H9 (cell line): ENCODE measurements at regions not wholly inside any gene's neighbourhood (a gene's known extent, or its start where the extent isn't known, plus 50 kb on each side); places are given as distances from the start of the nearest gene placed in this dataset.

ENCODE experiments used
- DNase-seq: peaks from one replicate; pipeline ENCODE4 v3.0.0-alpha.2; 2017
- H2AFZ ChIP-seq: one replicate; pipeline ENCODE4 v1.6.1; 2013; ENCODE audit warnings: mild to moderate bottlenecking, low read length, control low read depth, moderate library complexity
- H2AK5ac ChIP-seq: 2 replicates; pipeline ENCODE4 v1.6.1; 2013; ENCODE audit warnings: low read length, control low read depth, mixed read lengths; ENCODE audit not compliant: insufficient read length
- H2BK120ac ChIP-seq: one replicate; pipeline ENCODE4 v1.6.1; 2013; ENCODE audit warnings: low read depth, mild to moderate bottlenecking, low read length, control low read depth, inconsistent platforms; ENCODE audit not compliant: poor library complexity, severe bottlenecking
- H2BK12ac ChIP-seq: 2 replicates; pipeline ENCODE4 v1.6.1; 2013; ENCODE audit warnings: low read length, control low read depth, mixed read lengths, low read depth; ENCODE audit not compliant: insufficient read length
- H2BK15ac ChIP-seq: 2 replicates; pipeline ENCODE4 v1.6.1; 2013; ENCODE audit warnings: low read depth, low read length, control low read depth
- H2BK20ac ChIP-seq: one replicate; pipeline ENCODE4 v1.6.1; 2013; ENCODE audit warnings: low read depth, mild to moderate bottlenecking, low read length, control low read depth, inconsistent platforms; ENCODE audit not compliant: poor library complexity, severe bottlenecking
- H2BK5ac ChIP-seq: 2 replicates; pipeline ENCODE4 v1.6.1; 2013; ENCODE audit warnings: low read length, control low read depth, mixed read lengths; ENCODE audit not compliant: insufficient read length
- H3K14ac ChIP-seq: 2 replicates; pipeline ENCODE4 v1.6.1; 2013; ENCODE audit warnings: low read length, control low read depth; ENCODE audit not compliant: insufficient read depth
- H3K18ac ChIP-seq: 2 replicates; pipeline ENCODE4 v1.6.1; 2013; ENCODE audit warnings: low read depth, mild to moderate bottlenecking, mixed read lengths, low read length, control low read depth; ENCODE audit not compliant: insufficient read length
- H3K23ac ChIP-seq: 2 replicates; pipeline ENCODE4 v1.6.1; 2013; ENCODE audit warnings: low read length, control low read depth, mixed read lengths, low read depth; ENCODE audit not compliant: insufficient read length
- H3K23me2 ChIP-seq: 2 replicates; pipeline ENCODE4 v1.6.1; 2013; ENCODE audit warnings: low read depth, mild to moderate bottlenecking, mixed read lengths, low read length, control low read depth; ENCODE audit not compliant: insufficient read length, poor library complexity, severe bottlenecking
- H3K27ac ChIP-seq: 2 replicates; pipeline ENCODE4 v1.5.1; 2013; ENCODE audit warnings: low read length, control low read depth, mixed read lengths, low read depth; ENCODE audit not compliant: insufficient read length
- H3K27me3 ChIP-seq: 2 replicates; pipeline ENCODE4 v1.6.1; 2013; ENCODE audit warnings: low read length, control low read depth, inconsistent platforms; ENCODE audit not compliant: insufficient read depth
- H3K4ac ChIP-seq: 2 replicates; pipeline ENCODE4 v1.6.1; 2013; ENCODE audit warnings: low read depth, mild to moderate bottlenecking, control low read depth, inconsistent platforms, low read length, moderate library complexity
- H3K4me1 ChIP-seq: 2 replicates; pipeline ENCODE4 v1.6.1; 2013; ENCODE audit warnings: low read length, control low read depth, inconsistent platforms; ENCODE audit not compliant: insufficient read depth
- H3K4me2 ChIP-seq: 2 replicates; pipeline ENCODE4 v1.6.1; 2013; ENCODE audit warnings: low read length, control low read depth, mixed read lengths; ENCODE audit not compliant: insufficient read length, insufficient read depth
- H3K56ac ChIP-seq: 2 replicates; pipeline ENCODE4 v1.6.1; 2013; ENCODE audit warnings: low read depth, mild to moderate bottlenecking, mixed read lengths, low read length, control low read depth; ENCODE audit not compliant: insufficient read length
- H3K79me1 ChIP-seq: 2 replicates; pipeline ENCODE4 v1.6.1; 2013; ENCODE audit warnings: low read depth, mild to moderate bottlenecking, moderate library complexity, low read length, control low read depth, inconsistent platforms; ENCODE audit not compliant: insufficient read depth, poor library complexity, severe bottlenecking
- H3K79me2 ChIP-seq: 2 replicates; pipeline ENCODE4 v1.6.1; 2013; ENCODE audit warnings: low read length, control low read depth, inconsistent platforms; ENCODE audit not compliant: insufficient read depth
- H3K9ac ChIP-seq: 2 replicates; pipeline ENCODE4 v1.6.1; 2013; ENCODE audit warnings: low read length, control low read depth, mixed read lengths; ENCODE audit not compliant: insufficient read length; ENCODE audit errors: extremely low read depth
- H3K9me3 ChIP-seq: one replicate; pipeline ENCODE4 v1.6.1; 2013; ENCODE audit warnings: low read depth, low read length, inconsistent platforms; ENCODE audit not compliant: control insufficient read depth
- H3T11ph ChIP-seq: one replicate; pipeline ENCODE4 v1.6.1; 2013; ENCODE audit warnings: mild to moderate bottlenecking, low read length, control low read depth, inconsistent platforms
- H4K20me1 ChIP-seq: one replicate; pipeline ENCODE4 v1.6.1; 2013; ENCODE audit not compliant: control insufficient read depth, insufficient read length, insufficient read depth
- H4K5ac ChIP-seq: 2 replicates; pipeline ENCODE4 v1.6.1; 2013; ENCODE audit warnings: low read depth, mild to moderate bottlenecking, mixed read lengths, low read length, control low read depth; ENCODE audit not compliant: insufficient read length
- H4K8ac ChIP-seq: replicated peaks from 2 replicates; pipeline ENCODE4 v1.6.1; 2013; ENCODE audit warnings: low read length, control low read depth, mixed read lengths, low read depth; ENCODE audit not compliant: insufficient read length
- H4K91ac ChIP-seq: 2 replicates; pipeline ENCODE4 v1.6.1; 2013; ENCODE audit warnings: low read depth, mild to moderate bottlenecking, moderate library complexity, mixed read lengths, low read length, control low read depth; ENCODE audit not compliant: insufficient read length
- H3K27ac Mint-ChIP-seq, 3 experiments: 2 replicates in 2 of 3; 3 replicates in 1 of 3; pipeline ENCODE4 v1.8.0; 2020 to 2021; ENCODE audit warnings: mixed read lengths in 3 of 3, mild to moderate bottlenecking in 1 of 3, moderate library complexity in 1 of 3
- H3K27me3 Mint-ChIP-seq: 2 replicates; pipeline ENCODE4 v1.8.0; 2021; ENCODE audit warnings: low read depth, mild to moderate bottlenecking, moderate library complexity, mixed read lengths
- H3K36me3 Mint-ChIP-seq, 3 experiments: 2 replicates in 2 of 3; 3 replicates in 1 of 3; pipeline ENCODE4 v1.8.0; 2020 to 2021; ENCODE audit warnings: low read depth in 3 of 3, mixed read lengths in 3 of 3; ENCODE audit not compliant: insufficient read depth in 1 of 3
- H3K4me1 Mint-ChIP-seq, 2 experiments: 2 replicates each; pipeline ENCODE4 v1.8.0; 2020; ENCODE audit warnings: mixed read lengths in 2 of 2
- H3K4me3 Mint-ChIP-seq, 2 experiments: 2 replicates in 1 of 2; 3 replicates in 1 of 2; pipeline ENCODE4 v1.8.0; 2020 to 2021; ENCODE audit warnings: mild to moderate bottlenecking in 2 of 2, mixed read lengths in 2 of 2, moderate library complexity in 1 of 2
- H3K9me3 Mint-ChIP-seq, 2 experiments: 2 replicates in 1 of 2; 3 replicates in 1 of 2; pipeline ENCODE4 v1.8.0; 2020; ENCODE audit warnings: mild to moderate bottlenecking in 2 of 2, mixed read lengths in 2 of 2, moderate library complexity in 1 of 2
- CTCF ChIP-seq: fragments of 200-600 bp; sonication (generic); conservative IDR thresholded peaks from 3 replicates; pipeline ENCODE4 v1.8.0; 2021; ENCODE audit warnings: antibody characterized with exemption, mild to moderate bottlenecking
- WGBS: extraction: QIAGEN DNeasy Blood & Tissue Kit; methylation state at CpG from one replicate; pipeline ENCODE4 v1.1.7; 2013; ENCODE audit warnings: missing lambda C conversion rate, low lambda C conversion rate, mixed read lengths; ENCODE audit not compliant: insufficient read length; ENCODE audit errors: extremely low coverage; 5-methylcytosine and 5-hydroxymethylcytosine counted together

GRCh38 chr6:156046268-156046665, 590.6 kb upstream of the NOX3 start:
- no peaks in the 10 kb centered on the region for H3K27me3 Mint-ChIP-seq
- no peak overlapping the region for H2BK15ac ChIP-seq
- H3K18ac ChIP-seq, result no peak overlapping the region
- no peaks in the 10 kb centered on the region for H3K27me3 ChIP-seq
- H3K36me3 Mint-ChIP-seq, result peaks cover 0 to 5% (median 2%) of the 10 kb centered on the region in 3 experiments; a peak in 3 of 7 replicates
- H3K4me1 ChIP-seq, result no peaks in the 10 kb centered on the region; the same call in 1 of the 2 replicates
- no peak overlapping the region for H2BK20ac ChIP-seq
- no peak overlapping the region for H4K91ac ChIP-seq
- no peaks in the 10 kb centered on the region for H3K79me2 ChIP-seq
- peaks cover 0 to 2% of the 10 kb centered on the region in 2 experiments; a peak in 2 of 5 replicates for H3K9me3 Mint-ChIP-seq
- H3K4ac ChIP-seq, result no peak overlapping the region
- no peak overlapping the region for H3K56ac ChIP-seq
- H2BK5ac ChIP-seq, result no peak overlapping the region
- no peak overlapping the region for H3K27ac Mint-ChIP-seq
- no peak overlapping the region for H3K23ac ChIP-seq
- H4K5ac ChIP-seq, result no peak overlapping the region
- H3K9me3 ChIP-seq, result no peaks in the 10 kb centered on the region
- no peaks in the 10 kb centered on the region for H3K23me2 ChIP-seq
- no CpG with 5 or more reads among the region's 2 CpGs for WGBS
- H3K9ac ChIP-seq, result no peak overlapping the region
- no peak overlapping the region for H3K4me2 ChIP-seq
- H2AFZ ChIP-seq, result no peak overlapping the region
- no peak overlapping the region for H4K8ac ChIP-seq
- DNase-seq, result no peak
- no peaks in the 10 kb centered on the region for H4K20me1 ChIP-seq
- no peak overlapping the region for H3K14ac ChIP-seq
- no peak overlapping the region for H3T11ph ChIP-seq
- H3K27ac ChIP-seq, result no peak overlapping the region
- no peaks in the 10 kb centered on the region for H3K79me1 ChIP-seq
- no peak overlapping the region for H2AK5ac ChIP-seq
- no peak overlapping the region for H3K4me3 Mint-ChIP-seq
- H2BK12ac ChIP-seq, result no peak overlapping the region
- H2BK120ac ChIP-seq, result no peak overlapping the region
- no peak for TF ChIP-seq CTCF
- H3K4me1 Mint-ChIP-seq, result peaks cover 10 to 11% of the 10 kb centered on the region in 2 experiments
